Stomach (tissue), 4 donors: ENCODE measurements at regions not wholly inside any gene's neighbourhood (a gene's known extent, or its start where the extent isn't known, plus 50 kb on each side); places are given as distances from the start of the nearest gene placed in this dataset.

Experiments
- CTCF ChIP-seq, 7 experiments: fragments of 450-650 bp in 4 of 7; fragments of 200-600 bp in 3 of 7; sonication (generic) in 3 of 7; IDR thresholded peaks; one replicate each; pipeline ENCODE4 v1.5.1; 2016 to 2019; ENCODE audit warnings: antibody characterized with exemption in 7 of 7, control low read depth in 2 of 7, mild to moderate bottlenecking in 1 of 7
- EP300 ChIP-seq: sonication (generic); formaldehyde crosslinking; IDR thresholded peaks from one replicate; pipeline ENCODE4 v1.6.1; 2017; ENCODE audit warnings: antibody characterized with exemption
- POLR2A ChIP-seq, 4 donors: fragments of 450-650 bp; IDR thresholded peaks; one replicate each; pipeline ENCODE4 v1.6.1; 2016; ENCODE audit warnings: antibody characterized with exemption in 4 of 4, control low read depth in 2 of 4, mild to moderate bottlenecking in 1 of 4, moderate library complexity in 1 of 4
- POLR2AphosphoS5 ChIP-seq, 3 donors: sonication (generic); formaldehyde crosslinking; IDR thresholded peaks; one replicate each; pipeline ENCODE4 v1.6.1; 2016; ENCODE audit warnings: antibody characterized with exemption in 3 of 3

- TF ChIP-seq CTCF (IDR thresholded peaks at IDR 0.05) = no peak
- no peak for TF ChIP-seq EP300
- TF ChIP-seq POLR2A (IDR thresholded peaks at IDR 0.05) = no peak
- no peak for TF ChIP-seq POLR2AphosphoS5 (IDR thresholded peaks at IDR 0.05)
Observed at GRCh38 chr1:228845101-228845500, 109.8 kb downstream of the RHOU start.
